OCI-LY7 (cell line): ENCODE measurements at regions not wholly inside any gene's neighbourhood (a gene's known extent, or its start where the extent isn't known, plus 50 kb on each side); places are given as distances from the start of the nearest gene placed in this dataset.

Source experiments
- EZH2phosphoT487 ChIP-seq: fragments of 200-600 bp; sonication (generic); IDR thresholded peaks from 2 replicates; pipeline ENCODE4 v1.6.1; 2018; ENCODE audit warnings: low read depth, borderline replicate concordance, mild to moderate bottlenecking, mixed run types, antibody characterized with exemption, low read length, moderate library complexity, mixed read lengths
- TF ChIP-seq, protein P1 (sequence below): fragments of 200-600 bp; sonication (generic); conservative IDR thresholded peaks from 2 replicates; pipeline ENCODE4 v1.5.1; 2014; ENCODE audit warnings: mild to moderate bottlenecking, antibody characterized with exemption, low read length, moderate library complexity, mixed read lengths

DNA sequence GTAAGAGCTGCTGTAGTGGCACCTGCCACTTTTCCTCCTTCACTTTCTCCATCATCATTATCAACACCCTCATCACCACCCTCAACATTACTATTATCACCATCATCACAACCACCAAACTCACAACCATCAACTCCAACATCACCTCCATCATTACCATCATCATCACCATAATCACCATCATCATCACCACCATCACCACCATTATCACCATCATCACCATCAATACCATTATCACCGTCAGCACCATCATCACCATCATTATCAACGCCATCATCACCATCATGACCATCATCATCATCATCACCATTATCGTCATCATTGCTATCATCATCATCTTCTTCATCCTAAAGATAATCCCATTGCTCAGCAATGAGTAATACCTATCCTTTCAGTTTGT, 255.8 kb downstream of the CYRIA start:
- TF ChIP-seq, protein P1, sequence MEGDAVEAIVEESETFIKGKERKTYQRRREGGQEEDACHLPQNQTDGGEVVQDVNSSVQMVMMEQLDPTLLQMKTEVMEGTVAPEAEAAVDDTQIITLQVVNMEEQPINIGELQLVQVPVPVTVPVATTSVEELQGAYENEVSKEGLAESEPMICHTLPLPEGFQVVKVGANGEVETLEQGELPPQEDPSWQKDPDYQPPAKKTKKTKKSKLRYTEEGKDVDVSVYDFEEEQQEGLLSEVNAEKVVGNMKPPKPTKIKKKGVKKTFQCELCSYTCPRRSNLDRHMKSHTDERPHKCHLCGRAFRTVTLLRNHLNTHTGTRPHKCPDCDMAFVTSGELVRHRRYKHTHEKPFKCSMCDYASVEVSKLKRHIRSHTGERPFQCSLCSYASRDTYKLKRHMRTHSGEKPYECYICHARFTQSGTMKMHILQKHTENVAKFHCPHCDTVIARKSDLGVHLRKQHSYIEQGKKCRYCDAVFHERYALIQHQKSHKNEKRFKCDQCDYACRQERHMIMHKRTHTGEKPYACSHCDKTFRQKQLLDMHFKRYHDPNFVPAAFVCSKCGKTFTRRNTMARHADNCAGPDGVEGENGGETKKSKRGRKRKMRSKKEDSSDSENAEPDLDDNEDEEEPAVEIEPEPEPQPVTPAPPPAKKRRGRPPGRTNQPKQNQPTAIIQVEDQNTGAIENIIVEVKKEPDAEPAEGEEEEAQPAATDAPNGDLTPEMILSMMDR, result no peak
- no peak for TF ChIP-seq EZH2phosphoT487
